Lung (tissue), 11 donors: ENCODE measurements at regions not wholly inside any gene's neighbourhood (a gene's known extent, or its start where the extent isn't known, plus 50 kb on each side); places are given as distances from the start of the nearest gene placed in this dataset.

Experiments
- ATAC-seq: fragments of 200-7000 bp; cut with Tn5 transposase; one replicate; pipeline ENCODE4 v1.9.1; 2020; ENCODE audit warnings: moderate number of reproducible peaks; ENCODE audit not compliant: insufficient read depth, low FRiP score
- DNase-seq, 3 donors: peaks; one replicate each; pipeline ENCODE4 v3.0.0-alpha.2; 2013 to 2017
- H3K27ac ChIP-seq, 2 donors: one replicate each; pipeline ENCODE4 v1.5.1; 2013; ENCODE audit warnings: mild to moderate bottlenecking in 2 of 2, moderate library complexity in 2 of 2, control low read depth in 1 of 2, inconsistent platforms in 1 of 2, low read depth in 1 of 2, low read length in 1 of 2
- H3K27me3 ChIP-seq, 3 donors: one replicate each; pipeline ENCODE4 v1.5.1; 2013; ENCODE audit warnings: low read length in 2 of 3; ENCODE audit not compliant: control insufficient read depth in 3 of 3, insufficient read depth in 3 of 3
- H3K36me3 ChIP-seq, 4 donors: one replicate each; pipeline ENCODE4 v1.5.1; 2013; ENCODE audit warnings: low read length in 4 of 4, mild to moderate bottlenecking in 1 of 4, moderate library complexity in 1 of 4; ENCODE audit not compliant: control insufficient read depth in 4 of 4, insufficient read depth in 4 of 4
- H3K4me1 ChIP-seq, 5 donors: one replicate each; pipeline ENCODE4 v1.5.1; 2013; ENCODE audit warnings: low read length in 5 of 5, mild to moderate bottlenecking in 2 of 5, moderate library complexity in 1 of 5; ENCODE audit not compliant: control insufficient read depth in 5 of 5, insufficient read depth in 5 of 5
- H3K4me3 ChIP-seq: one replicate; pipeline ENCODE4 v1.5.1; 2013; ENCODE audit warnings: mild to moderate bottlenecking, control low read depth, moderate library complexity
- H3K9ac ChIP-seq, 2 donors: one replicate each; pipeline ENCODE4 v1.5.1; 2013; ENCODE audit warnings: low read length in 2 of 2, control low read depth in 1 of 2; ENCODE audit not compliant: insufficient read depth in 1 of 2
- H3K9me3 ChIP-seq, 4 donors: one replicate each; pipeline ENCODE4 v1.5.1; 2013; ENCODE audit warnings: low read length in 3 of 4, mild to moderate bottlenecking in 1 of 4, moderate library complexity in 1 of 4; ENCODE audit not compliant: control insufficient read depth in 4 of 4, insufficient read depth in 3 of 4
- CTCF ChIP-seq: IDR thresholded peaks from 2 replicates; pipeline ENCODE4 v1.5.1; 2012; ENCODE audit warnings: mild to moderate bottlenecking; ENCODE audit errors: control extremely low read depth, extremely low read depth
- WGBS, 2 donors: extraction: QIAGEN DNeasy Blood & Tissue Kit; methylation state at CpG; one replicate each; pipeline ENCODE4 v1.1.7; 2013; 5-methylcytosine and 5-hydroxymethylcytosine counted together
- donor health status: control.
- donor health status: control.
- donor health status: Bipolar disorder and iron deficiency.
- donor health status: healthy.
- donor health status: DM: yes; HTN: yes; CAD: no.

GRCh38 chr9:135369412-135369990 is 110.1 kb upstream of the PPP1R26 start:
- Histone ChIP-seq H3K9ac (no peak overlapping the region), H3K27me3 (peaks cover 0 to 4% (median 0%) of the 10 kb centered on the region in 3 donors), H3K27ac (no peak overlapping the region), H3K4me3 (no peak overlapping the region), H3K4me1 (peaks cover 0 to 11% (median 3%) of the 10 kb centered on the region in 5 donors), H3K9me3 (no peaks in the 10 kb centered on the region), H3K36me3 (no peaks in the 10 kb centered on the region)
- ATAC-seq (no peak), DNase-seq (no peak)
- 73 to 80% methylated on average over 2 of the region's 2 CpGs for WGBS, 2 donors
- no peak for TF ChIP-seq CTCF

GRCh38 chr9:135370411-135371375 is 108.9 kb upstream of the PPP1R26 start:
- H3K36me3 ChIP-seq, result no peaks in the 10 kb centered on the region
- peaks cover 0 to 4% (median 0%) of the 10 kb centered on the region in 3 donors for H3K27me3 ChIP-seq
- WGBS, 2 donors, result 72 to 79% methylated on average over 33 of the region's 33 CpGs
- no peak for TF ChIP-seq CTCF
- no peak for ATAC-seq
- no peak overlapping the region for H3K27ac ChIP-seq
- no peak overlapping the region for H3K4me3 ChIP-seq
- H3K9ac ChIP-seq, result no peak overlapping the region
- DNase-seq, result no peak
- peaks cover 0 to 16% (median 4%) of the 10 kb centered on the region in 5 donors for H3K4me1 ChIP-seq
- no peaks in the 10 kb centered on the region for H3K9me3 ChIP-seq

GRCh38 chr9:135371535-135371934 is 108.0 kb upstream of the PPP1R26 start:
- ATAC-seq (no peak), DNase-seq (no peak)
- peaks cover 0 to 25% (median 4%) of the 10 kb centered on the region in 5 donors for H3K4me1 ChIP-seq
- no peak overlapping the region for H3K4me3 ChIP-seq
- WGBS, 2 donors, result 85 to 88% methylated on average over 12 of the region's 12 CpGs
- H3K27me3 ChIP-seq, result peaks cover 0 to 4% (median 0%) of the 10 kb centered on the region in 3 donors
- no peak overlapping the region for H3K9ac ChIP-seq
- H3K9me3 ChIP-seq, result no peaks in the 10 kb centered on the region
- no peak overlapping the region for H3K27ac ChIP-seq
- no peaks in the 10 kb centered on the region for H3K36me3 ChIP-seq
- TF ChIP-seq CTCF, result no peak
